ENCODE measurements at regions not wholly inside any gene's neighbourhood (a gene's known extent, or its start where the extent isn't known, plus 50 kb on each side); places are given as distances from the start of the nearest gene placed in this dataset.

GRCh38 chr11:11163669-11164333 is 189.2 kb downstream of the CSNK2A3 start:
- H3K9me3 ChIP-seq, result peaks cover 0 to 8% (median 0%) of the 10 kb centered on the region in 12 donors

GRCh38 chr11:11163236-11163635 is 189.8 kb downstream of the CSNK2A3 start:
- intact Hi-C loops (cut with DNase I), result no loop called here
- no peak for DNase-seq
- Histone ChIP-seq H3K9me3 (peaks cover 0 to 8% (median 0%) of the 10 kb centered on the region in 12 donors), H3K36me3 (no peaks in the 10 kb centered on the region), H3K4me1 (peaks cover 0 to 5% (median 0%) of the 10 kb centered on the region in 12 donors), H3K27me3 (no peaks in the 10 kb centered on the region), H3K4me3 (no peak overlapping the region), H3K27ac (no peak overlapping the region)
- WGBS, 4 donors, result 34 to 54% (median 44%) methylated on average over 5 of the region's 5 CpGs
- no peak for TF ChIP-seq POLR2A (IDR thresholded peaks at IDR 0.05)
- TF ChIP-seq CTCF (IDR thresholded peaks at IDR 0.05), result peak in 4 of 12 donors; percentile 19 to 38 (median 25)
- peak in 1 of 4 donors; percentile 31 for ATAC-seq

More at GRCh38 chr11:11163669-11164333, 189.2 kb downstream of the CSNK2A3 start:
- intact Hi-C loops (cut with DNase I), result no loop called here
- Histone ChIP-seq H3K4me1 (peaks cover 0 to 5% (median 0%) of the 10 kb centered on the region in 12 donors), H3K4me3 (no peak overlapping the region), H3K36me3 (no peaks in the 10 kb centered on the region), H3K27me3 (no peaks in the 10 kb centered on the region), H3K27ac (peak overlapping the region in 1 of 12 donors; percentile 19)
- no peak for DNase-seq
- no peak for TF ChIP-seq CTCF (IDR thresholded peaks at IDR 0.05)
- no peak for TF ChIP-seq POLR2A (IDR thresholded peaks at IDR 0.05)
- 65 to 78% (median 72%) methylated on average over 4 of the region's 4 CpGs for WGBS, 4 donors
- peak in 2 of 4 donors; percentile 12 to 39 for ATAC-seq

GRCh38 chr11:11157185-11157584 is 195.9 kb downstream of the CSNK2A3 start:
- 81 to 88% (median 85%) methylated on average over 7 of the region's 7 CpGs for WGBS, 4 donors
- Histone ChIP-seq H3K9me3 (peaks cover 0 to 8% (median 0%) of the 10 kb centered on the region in 12 donors), H3K4me1 (peaks cover 0 to 7% (median 0%) of the 10 kb centered on the region in 12 donors), H3K27me3 (no peaks in the 10 kb centered on the region), H3K27ac (no peak overlapping the region), H3K36me3 (no peaks in the 10 kb centered on the region), H3K4me3 (no peak overlapping the region)
- ATAC-seq (peak in 1 of 4 donors; percentile 60), DNase-seq (peak in 1 of 5 donors; percentile 43)
- intact Hi-C loops (cut with DNase I), result loop anchor here in 5 of 10 donors (2.0 to 10.0 kb wide), 4 partner anchors 108 to 122 kb away; no protein-coding TSS in a partner anchor
- TF ChIP-seq POLR2A (IDR thresholded peaks at IDR 0.05) (no peak), CTCF (IDR thresholded peaks at IDR 0.05) (peak in 9 of 12 donors; percentile 25 to 51 (median 35))

GRCh38 chr11:11155962-11156815 is 196.9 kb downstream of the CSNK2A3 start:
- H3K27ac ChIP-seq, result no peak overlapping the region
- no peaks in the 10 kb centered on the region for H3K36me3 ChIP-seq
- WGBS, 4 donors, result 50 to 67% (median 58%) methylated on average over 19 to 33 of the region's 33 CpGs
- H3K27me3 ChIP-seq, result no peaks in the 10 kb centered on the region
- DNase-seq, result no peak
- peaks cover 0 to 8% (median 0%) of the 10 kb centered on the region in 12 donors for H3K9me3 ChIP-seq
- no peak overlapping the region for H3K4me3 ChIP-seq
- peaks cover 0 to 7% (median 0%) of the 10 kb centered on the region in 12 donors for H3K4me1 ChIP-seq
- no peak for TF ChIP-seq POLR2A (IDR thresholded peaks at IDR 0.05)
- peak; percentile 10 to 59 (median 41) for TF ChIP-seq CTCF (IDR thresholded peaks at IDR 0.05)
- peak in 2 of 4 donors; percentile 9 to 23 for ATAC-seq
- intact Hi-C loops (cut with DNase I), result loop anchor here in 5 of 10 donors (2.0 to 10.0 kb wide), 4 partner anchors 109 to 121 kb away; no protein-coding TSS in a partner anchor
